Adrenal gland (tissue), 9 donors: ENCODE measurements at regions not wholly inside any gene's neighbourhood (a gene's known extent, or its start where the extent isn't known, plus 50 kb on each side); places are given as distances from the start of the nearest gene placed in this dataset.
"Not testable (repeated sequence)": the region's sequence is repeated elsewhere in the genome, so short reads cannot be mapped to it uniquely, and the experiment has no call there.

Experiments used
- DNase-seq, 7 donors: peaks; one replicate each; pipeline ENCODE4 v3.0.0-alpha.2; 2019 to 2020
- H3K27ac ChIP-seq, 5 donors: fragments of 200-600 bp; sonication (generic) in 4 of 5; 1 replicate in 3 of 5; 2 replicates in 2 of 5; pipeline versions ENCODE4 v1.5.1 to v1.8.0; 2016 to 2020; ENCODE audit warnings: mild to moderate bottlenecking in 1 of 5
- H3K27me3 ChIP-seq: fragments of 200-600 bp; 2 replicates; pipeline ENCODE4 v1.8.0; 2021
- H3K36me3 ChIP-seq, 2 donors: fragments of 200-600 bp; replicated peaks in 1 of 2; 1 replicate in 1 of 2; 2 replicates in 1 of 2; pipeline versions ENCODE4 v1.5.1 to v1.8.0; 2018 to 2022
- H3K4me1 ChIP-seq, 2 donors: fragments of 200-600 bp; replicated peaks in 1 of 2; 1 replicate in 1 of 2; 2 replicates in 1 of 2; pipeline versions ENCODE4 v1.5.1 to v1.8.0; 2018 to 2021
- H3K4me3 ChIP-seq, 4 donors: fragments of 200-600 bp; sonication (generic) in 3 of 4; one replicate each; pipeline ENCODE4 v1.5.1; 2016 to 2018
- H3K9me3 ChIP-seq, 3 donors: fragments of 200-600 bp; sonication (generic) in 1 of 3; replicated peaks in 1 of 3; 1 replicate in 2 of 3; 2 replicates in 1 of 3; pipeline versions ENCODE4 v1.5.1 to v1.8.0; 2016 to 2021
- POLR2A ChIP-seq, 2 donors: fragments of 450-650 bp; IDR thresholded peaks; one replicate each; pipeline ENCODE4 v1.6.1; 2017; ENCODE audit warnings: antibody characterized with exemption in 2 of 2, mild to moderate bottlenecking in 2 of 2, moderate library complexity in 1 of 2
- WGBS, 4 donors: extraction: QIAGEN DNeasy Blood & Tissue Kit in 2 of 4; methylation state at CpG; one replicate each; pipeline versions ENCODE4 v1.1.5 to v1.1.7; 2013 to 2017; 5-methylcytosine and 5-hydroxymethylcytosine counted together
- intact Hi-C, 2 donors: fragments of 100-400 bp; cut with DNase I; formaldehyde crosslinking; loops; one replicate each; pipeline versions ENCODE4 v1.14.1 to v1.15.0; 2022 to 2023
- TF ChIP-seq, protein P1 (sequence below), 6 experiments: fragments of 450-650 bp in 4 of 6; fragments of 200-600 bp in 2 of 6; sonication (generic) in 1 of 6; IDR thresholded peaks; 1 replicate in 5 of 6; 2 replicates in 1 of 6; pipeline versions ENCODE4 v1.5.1 to v1.8.0; 2016 to 2021; ENCODE audit warnings: antibody characterized with exemption in 6 of 6, mild to moderate bottlenecking in 2 of 6, moderate library complexity in 1 of 6
- donor health status: healthy with polysubstance abuse.
- donor health status: Bipolar disorder and iron deficiency.
- donor health status: DM: yes; HTN: yes; CAD: no.
- donor health status: DM: no; HTN: no; CAD: no.
- donor health status: DM: no; HTN: no; CAD: no.

DNA sequence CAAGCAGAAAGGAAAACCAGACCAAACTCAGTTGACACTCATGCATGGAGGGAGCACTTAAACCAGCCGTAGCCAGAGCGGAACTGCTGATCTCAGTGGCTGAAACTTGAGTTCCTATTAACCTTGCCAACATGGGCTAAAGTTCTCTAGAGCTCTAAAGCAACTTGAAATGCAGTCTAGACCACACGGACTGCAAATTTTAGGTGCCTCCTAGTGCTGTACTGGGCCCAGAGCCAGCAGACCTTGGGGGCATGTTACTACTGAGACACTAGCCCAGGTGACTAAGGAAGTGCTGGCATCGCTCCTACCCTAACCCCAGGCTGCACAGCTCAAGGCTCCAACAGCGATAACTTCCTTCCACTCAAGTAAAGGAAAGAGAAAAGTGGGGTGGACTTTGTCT lies 236.5 kb downstream of the AKAIN1 start:
- no peak for DNase-seq
- intact Hi-C loops, result no loop called here
- Histone ChIP-seq H3K9me3 (no peaks in the 10 kb centered on the region), H3K36me3 (no peaks in the 10 kb centered on the region), H3K27ac (no peak overlapping the region), H3K27me3 (no peaks in the 10 kb centered on the region), H3K4me3 (no peak overlapping the region), H3K4me1 (no peaks in the 10 kb centered on the region)
- WGBS, 4 donors, result 81 to 97% (median 91%) methylated on average over 3 to 5 of the region's 5 CpGs
- TF ChIP-seq, protein P1, sequence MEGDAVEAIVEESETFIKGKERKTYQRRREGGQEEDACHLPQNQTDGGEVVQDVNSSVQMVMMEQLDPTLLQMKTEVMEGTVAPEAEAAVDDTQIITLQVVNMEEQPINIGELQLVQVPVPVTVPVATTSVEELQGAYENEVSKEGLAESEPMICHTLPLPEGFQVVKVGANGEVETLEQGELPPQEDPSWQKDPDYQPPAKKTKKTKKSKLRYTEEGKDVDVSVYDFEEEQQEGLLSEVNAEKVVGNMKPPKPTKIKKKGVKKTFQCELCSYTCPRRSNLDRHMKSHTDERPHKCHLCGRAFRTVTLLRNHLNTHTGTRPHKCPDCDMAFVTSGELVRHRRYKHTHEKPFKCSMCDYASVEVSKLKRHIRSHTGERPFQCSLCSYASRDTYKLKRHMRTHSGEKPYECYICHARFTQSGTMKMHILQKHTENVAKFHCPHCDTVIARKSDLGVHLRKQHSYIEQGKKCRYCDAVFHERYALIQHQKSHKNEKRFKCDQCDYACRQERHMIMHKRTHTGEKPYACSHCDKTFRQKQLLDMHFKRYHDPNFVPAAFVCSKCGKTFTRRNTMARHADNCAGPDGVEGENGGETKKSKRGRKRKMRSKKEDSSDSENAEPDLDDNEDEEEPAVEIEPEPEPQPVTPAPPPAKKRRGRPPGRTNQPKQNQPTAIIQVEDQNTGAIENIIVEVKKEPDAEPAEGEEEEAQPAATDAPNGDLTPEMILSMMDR (IDR thresholded peaks at IDR 0.05), result no peak
- TF ChIP-seq POLR2A (IDR thresholded peaks at IDR 0.05), result no peak

DNA sequence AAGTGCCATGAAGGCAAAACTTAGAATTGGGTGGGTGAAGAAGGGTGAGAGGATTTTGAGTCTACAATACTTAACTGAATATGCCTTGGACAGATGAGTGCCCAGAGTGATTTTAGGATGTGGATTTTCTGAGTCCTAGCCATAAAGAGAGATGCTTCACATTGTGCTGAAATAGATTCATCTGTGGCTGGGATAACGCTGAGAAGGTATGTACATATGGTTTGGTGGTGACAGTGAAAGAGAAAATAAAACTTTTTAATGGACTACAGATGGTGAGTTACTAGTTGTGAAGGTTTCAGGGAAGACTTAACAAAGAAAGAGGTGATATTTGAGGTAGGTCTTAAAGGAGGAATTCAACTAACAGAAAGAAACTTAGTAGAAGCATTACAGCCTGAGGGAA lies 265.8 kb downstream of the AKAIN1 start:
- WGBS, 4 donors, result 67 to 75% (median 68%) methylated on average over 1 of the region's 1 CpG

DNA sequence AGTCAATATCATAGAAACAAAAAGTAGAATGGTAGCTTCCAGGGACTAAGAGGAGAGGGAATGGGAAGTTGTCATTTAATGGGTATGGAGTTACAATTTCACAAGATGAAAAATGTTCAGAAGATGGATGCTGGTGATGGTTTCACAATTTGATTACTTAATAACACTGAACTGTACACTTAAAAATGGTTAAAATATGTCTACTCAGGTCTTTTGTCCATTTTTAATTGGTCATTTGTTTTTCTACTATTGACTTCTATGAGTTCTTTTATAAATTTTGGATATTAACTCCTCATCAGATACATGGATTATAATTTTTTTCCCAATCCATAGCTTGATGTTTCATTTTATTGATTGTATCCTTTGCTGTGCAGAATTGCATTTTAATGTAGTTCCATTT lies 275.5 kb downstream of the AKAIN1 start:
- Histone ChIP-seq H3K36me3 (no peaks in the 10 kb centered on the region), H3K4me3 (no peak overlapping the region), H3K27ac (no peak overlapping the region), H3K9me3 (no peaks in the 10 kb centered on the region), H3K27me3 (no peaks in the 10 kb centered on the region), H3K4me1 (no peaks in the 10 kb centered on the region)
- TF ChIP-seq, protein P1 (IDR thresholded peaks at IDR 0.05), result no peak
- TF ChIP-seq POLR2A (IDR thresholded peaks at IDR 0.05), result no peak
- no peak for DNase-seq
- intact Hi-C loops, result no loop called here

More for the DNA sequence above, 265.8 kb downstream of the AKAIN1 start:
- Histone ChIP-seq H3K27ac (no peak overlapping the region), H3K4me1 (no peaks in the 10 kb centered on the region), H3K27me3 (no peaks in the 10 kb centered on the region), H3K36me3 (no peaks in the 10 kb centered on the region), H3K9me3 (peaks cover 0 to 6% (median 0%) of the 10 kb centered on the region in 3 donors), H3K4me3 (no peak overlapping the region)
- intact Hi-C loops, result no loop called here
- DNase-seq, result no peak
- TF ChIP-seq POLR2A (IDR thresholded peaks at IDR 0.05), result no peak
- TF ChIP-seq, protein P1 (IDR thresholded peaks at IDR 0.05), result no peak

DNA sequence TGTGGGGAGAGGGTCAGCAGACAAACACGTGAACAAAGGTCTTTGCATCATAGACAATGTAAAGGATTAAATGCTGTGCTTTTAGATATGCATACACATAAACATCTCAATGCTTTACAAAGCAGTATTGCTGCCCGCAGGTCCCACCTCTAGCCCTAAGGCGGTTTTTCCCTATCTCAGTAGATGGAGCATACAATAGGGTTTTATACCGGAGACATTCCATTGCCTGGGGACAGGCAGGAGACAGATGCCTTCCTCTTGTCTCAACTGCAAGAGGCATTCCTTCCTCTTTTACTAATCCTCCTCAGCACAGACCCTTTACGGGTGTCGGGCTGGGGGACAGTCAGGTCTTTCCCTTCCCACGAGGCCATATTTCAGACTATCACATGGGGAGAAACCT lies 279.5 kb downstream of the AKAIN1 start:
- H3K27ac ChIP-seq, H3K9me3 ChIP-seq, H3K27me3 ChIP-seq, H3K4me1 ChIP-seq, DNase-seq, intact Hi-C loops, H3K4me3 ChIP-seq, H3K36me3 ChIP-seq: not testable (repeated sequence)
- WGBS, 4 donors, result 29 to 86% (median 66%) methylated on average over 1 to 4 of the region's 7 CpGs

DNA sequence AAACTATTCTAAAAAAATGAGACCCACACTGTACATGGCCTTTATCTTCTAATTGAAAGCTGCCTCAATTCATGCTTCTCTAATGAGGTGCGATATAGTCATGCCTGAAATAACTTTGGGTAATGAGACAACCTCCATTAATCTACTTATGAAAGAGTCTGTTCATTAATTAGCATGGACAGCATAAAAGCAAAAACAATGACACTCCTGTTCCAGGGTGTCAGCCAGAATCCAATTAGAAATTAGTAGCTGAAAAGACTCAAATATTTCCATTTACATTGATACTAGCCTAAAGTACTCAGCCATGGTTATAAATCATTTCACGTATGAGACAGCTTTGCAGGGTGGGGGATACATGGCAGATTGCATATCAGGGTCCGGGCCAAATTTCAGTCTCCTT lies 288.7 kb downstream of the AKAIN1 start:
- WGBS, 4 donors, result 35 to 63% (median 58%) methylated on average over 3 of the region's 3 CpGs
- TF ChIP-seq, protein P1 (IDR thresholded peaks at IDR 0.05), result no peak
- no peak for TF ChIP-seq POLR2A (IDR thresholded peaks at IDR 0.05)
- no peaks in the 10 kb centered on the region for H3K27me3 ChIP-seq
- no peaks in the 10 kb centered on the region for H3K9me3 ChIP-seq
- no peak for DNase-seq
- H3K36me3 ChIP-seq, result no peaks in the 10 kb centered on the region
- no peaks in the 10 kb centered on the region for H3K4me1 ChIP-seq
- H3K27ac ChIP-seq, result no peak overlapping the region
- intact Hi-C loops, result no loop called here
- no peak overlapping the region for H3K4me3 ChIP-seq
